ENCODE measurements at regions not wholly inside any gene's neighbourhood (a gene's known extent, or its start where the extent isn't known, plus 50 kb on each side); places are given as distances from the start of the nearest gene placed in this dataset.

- peaks cover 0 to 4% (median 0%) of the 10 kb centered on the region in 5 donors for H3K36me3 Mint-ChIP-seq
- ChIA-PET CTCF (no interaction called here), POLR2A (interaction anchor here (0.8 kb wide), 1 partner anchor 11 kb away, joined by 3 read pairs; no protein-coding TSS in a partner anchor)
- Histone ChIP-seq H3K27ac (ENCODE audit: low read depth, low read length) (no peak overlapping the region), H3K9me3 (ENCODE audit: control insufficient read depth in 2 of 3, low read length in 3 of 3) (no peaks in the 10 kb centered on the region), H3K4me1 (ENCODE audit: control insufficient read depth in 2 of 2, insufficient read depth in 2 of 2, low read length in 2 of 2) (no peaks in the 10 kb centered on the region), H3K36me3 (ENCODE audit: control insufficient read depth in 2 of 3, insufficient read depth in 3 of 3, low read length in 3 of 3) (no peaks in the 10 kb centered on the region), H3K4me3 (ENCODE audit: low read length) (no peak overlapping the region), H3K27me3 (ENCODE audit: control insufficient read depth in 2 of 2, insufficient read depth in 2 of 2, low read length in 2 of 2) (no peaks in the 10 kb centered on the region)
- H3K27me3 Mint-ChIP-seq = no peaks in the 10 kb centered on the region
- no peak for DNase-seq
- no peak overlapping the region for H3K27ac Mint-ChIP-seq
- no peak overlapping the region for H3K4me3 Mint-ChIP-seq
- peaks cover 0 to 3% (median 0%) of the 10 kb centered on the region in 7 donors for H3K4me1 Mint-ChIP-seq
- intact Hi-C loops (cut with micrococcal nuclease) = no loop called here
- H3K9me3 Mint-ChIP-seq = peaks cover 0 to 17% (median 5%) of the 10 kb centered on the region in 11 donors
- ATAC-seq = peak; percentile 79
These were observed 249.7 kb upstream of the TET2 start for GRCh38 chr4:104896660-104897645.

- H3K4me3 ChIP-seq (ENCODE audit: low read length) = no peak overlapping the region
- intact Hi-C loops (cut with micrococcal nuclease) = loop anchor here in 1 of 2 donors (10.0 kb wide), 1 partner anchor 65 kb away; no protein-coding TSS in a partner anchor
- H3K4me1 ChIP-seq (ENCODE audit: control insufficient read depth in 2 of 2, insufficient read depth in 2 of 2, low read length in 2 of 2) = no peaks in the 10 kb centered on the region
- H3K27me3 ChIP-seq (ENCODE audit: control insufficient read depth in 2 of 2, insufficient read depth in 2 of 2, low read length in 2 of 2) = no peaks in the 10 kb centered on the region
- H3K27ac Mint-ChIP-seq = no peak overlapping the region
- H3K9me3 ChIP-seq (ENCODE audit: control insufficient read depth in 2 of 3, low read length in 3 of 3) = no peaks in the 10 kb centered on the region
- ChIA-PET POLR2A (no interaction called here), CTCF (no interaction called here)
- no peak overlapping the region for H3K27ac ChIP-seq (ENCODE audit: low read depth, low read length)
- no peak for DNase-seq
- peaks cover 0 to 4% (median 0%) of the 10 kb centered on the region in 5 donors for H3K36me3 Mint-ChIP-seq
- no peaks in the 10 kb centered on the region for H3K36me3 ChIP-seq (ENCODE audit: control insufficient read depth in 2 of 3, insufficient read depth in 3 of 3, low read length in 3 of 3)
- H3K27me3 Mint-ChIP-seq = peaks cover 0 to 5% (median 0%) of the 10 kb centered on the region in 5 donors
- H3K4me3 Mint-ChIP-seq = no peak overlapping the region
- H3K9me3 Mint-ChIP-seq = peaks cover 0 to 9% (median 5%) of the 10 kb centered on the region in 11 donors
- ATAC-seq = no peak
- peaks cover 0 to 6% (median 0%) of the 10 kb centered on the region in 7 donors for H3K4me1 Mint-ChIP-seq
These were observed 246.8 kb upstream of the TET2 start for GRCh38 chr4:104899863-104900262.

GRCh38 chr4:104901438-104901837 is 245.2 kb upstream of the TET2 start:
- H3K4me1 ChIP-seq (ENCODE audit: control insufficient read depth in 2 of 2, insufficient read depth in 2 of 2, low read length in 2 of 2) = no peaks in the 10 kb centered on the region
- CTCF ChIA-PET = no interaction called here
- peak overlapping the region in 1 of 9 donors; percentile 2 for H3K27ac Mint-ChIP-seq

GRCh38 chr4:104901961-104902605 is 244.6 kb upstream of the TET2 start:
- H3K36me3 Mint-ChIP-seq = peaks cover 0 to 4% (median 0%) of the 10 kb centered on the region in 5 donors
- Histone ChIP-seq H3K27ac (ENCODE audit: low read depth, low read length) (no peak overlapping the region), H3K4me1 (ENCODE audit: control insufficient read depth in 2 of 2, insufficient read depth in 2 of 2, low read length in 2 of 2) (no peaks in the 10 kb centered on the region), H3K4me3 (ENCODE audit: low read length) (no peak overlapping the region), H3K9me3 (ENCODE audit: control insufficient read depth in 2 of 3, low read length in 3 of 3) (no peaks in the 10 kb centered on the region), H3K27me3 (ENCODE audit: control insufficient read depth in 2 of 2, insufficient read depth in 2 of 2, low read length in 2 of 2) (no peaks in the 10 kb centered on the region), H3K36me3 (ENCODE audit: control insufficient read depth in 2 of 3, insufficient read depth in 3 of 3, low read length in 3 of 3) (no peaks in the 10 kb centered on the region)
- ChIA-PET CTCF (no interaction called here), POLR2A (no interaction called here)
- peaks cover 0 to 5% (median 4%) of the 10 kb centered on the region in 5 donors for H3K27me3 Mint-ChIP-seq
- H3K4me1 Mint-ChIP-seq = peaks cover 0 to 6% (median 0%) of the 10 kb centered on the region in 7 donors
- H3K9me3 Mint-ChIP-seq = peaks cover 0 to 9% (median 5%) of the 10 kb centered on the region in 11 donors
- ATAC-seq (no peak), DNase-seq (no peak)
- no peak overlapping the region for H3K4me3 Mint-ChIP-seq
- peak overlapping the region in 1 of 9 donors; percentile 2 for H3K27ac Mint-ChIP-seq
- intact Hi-C loops (cut with micrococcal nuclease) = loop anchor here in 1 of 2 donors (10.0 kb wide), 1 partner anchor 63 kb away; no protein-coding TSS in a partner anchor

More at GRCh38 chr4:104901438-104901837, 245.2 kb upstream of the TET2 start:
- Histone ChIP-seq H3K4me3 (ENCODE audit: low read length) (no peak overlapping the region), H3K36me3 (ENCODE audit: control insufficient read depth in 2 of 3, insufficient read depth in 3 of 3, low read length in 3 of 3) (no peaks in the 10 kb centered on the region), H3K9me3 (ENCODE audit: control insufficient read depth in 2 of 3, low read length in 3 of 3) (no peaks in the 10 kb centered on the region), H3K27ac (ENCODE audit: low read depth, low read length) (no peak overlapping the region), H3K27me3 (ENCODE audit: control insufficient read depth in 2 of 2, insufficient read depth in 2 of 2, low read length in 2 of 2) (no peaks in the 10 kb centered on the region)
- peaks cover 0 to 5% (median 3%) of the 10 kb centered on the region in 5 donors for H3K27me3 Mint-ChIP-seq
- peaks cover 0 to 6% (median 0%) of the 10 kb centered on the region in 7 donors for H3K4me1 Mint-ChIP-seq
- intact Hi-C loops (cut with micrococcal nuclease) = loop anchor here in 1 of 2 donors (10.0 kb wide), 1 partner anchor 63 kb away; no protein-coding TSS in a partner anchor
- no peak for ATAC-seq
- no peak overlapping the region for H3K4me3 Mint-ChIP-seq
- POLR2A ChIA-PET = no interaction called here
- no peak for DNase-seq
- peaks cover 0 to 4% (median 0%) of the 10 kb centered on the region in 5 donors for H3K36me3 Mint-ChIP-seq
- H3K9me3 Mint-ChIP-seq = peaks cover 0 to 9% (median 5%) of the 10 kb centered on the region in 11 donors

- peaks cover 0 to 2% (median 0%) of the 10 kb centered on the region in 11 donors for H3K9me3 Mint-ChIP-seq
- Histone ChIP-seq H3K27me3 (ENCODE audit: control insufficient read depth in 2 of 2, insufficient read depth in 2 of 2, low read length in 2 of 2) (no peaks in the 10 kb centered on the region), H3K9me3 (ENCODE audit: control insufficient read depth in 2 of 3, low read length in 3 of 3) (no peaks in the 10 kb centered on the region), H3K27ac (ENCODE audit: low read depth, low read length) (no peak overlapping the region), H3K4me1 (ENCODE audit: control insufficient read depth in 2 of 2, insufficient read depth in 2 of 2, low read length in 2 of 2) (no peaks in the 10 kb centered on the region), H3K4me3 (ENCODE audit: low read length) (no peak overlapping the region), H3K36me3 (ENCODE audit: control insufficient read depth in 2 of 3, insufficient read depth in 3 of 3, low read length in 3 of 3) (no peaks in the 10 kb centered on the region)
- no peak for DNase-seq
- no peak for ATAC-seq
- H3K4me3 Mint-ChIP-seq = no peak overlapping the region
- intact Hi-C loops (cut with micrococcal nuclease) = loop anchor here in 1 of 2 donors (10.0 kb wide), 1 partner anchor 60 kb away; no protein-coding TSS in a partner anchor
- no peaks in the 10 kb centered on the region for H3K36me3 Mint-ChIP-seq
- CTCF ChIA-PET = no interaction called here
- H3K27me3 Mint-ChIP-seq = peaks cover 0 to 9% (median 4%) of the 10 kb centered on the region in 5 donors
- POLR2A ChIA-PET = no interaction called here
- H3K4me1 Mint-ChIP-seq = peaks cover 0 to 6% (median 0%) of the 10 kb centered on the region in 7 donors
- no peak overlapping the region for H3K27ac Mint-ChIP-seq
These were observed 241.6 kb upstream of the TET2 start for GRCh38 chr4:104905065-104905464.

- DNase-seq = no peak
- Mint-ChIP-seq H3K4me3 (no peak overlapping the region), H3K4me1 (peaks cover 0 to 6% (median 0%) of the 10 kb centered on the region in 7 donors), H3K36me3 (no peaks in the 10 kb centered on the region), H3K27me3 (peaks cover 0 to 9% (median 4%) of the 10 kb centered on the region in 5 donors), H3K27ac (no peak overlapping the region), H3K9me3 (peaks cover 0 to 2% (median 0%) of the 10 kb centered on the region in 11 donors)
- ChIA-PET POLR2A (no interaction called here), CTCF (no interaction called here)
- no peak overlapping the region for H3K4me3 ChIP-seq (ENCODE audit: low read length)
- intact Hi-C loops (cut with micrococcal nuclease) = loop anchor here in 1 of 2 donors (10.0 kb wide), 1 partner anchor 59 kb away; no protein-coding TSS in a partner anchor
- H3K9me3 ChIP-seq (ENCODE audit: control insufficient read depth in 2 of 3, low read length in 3 of 3) = no peaks in the 10 kb centered on the region
- no peak for ATAC-seq
- no peak overlapping the region for H3K27ac ChIP-seq (ENCODE audit: low read depth, low read length)
- H3K4me1 ChIP-seq (ENCODE audit: control insufficient read depth in 2 of 2, insufficient read depth in 2 of 2, low read length in 2 of 2) = no peaks in the 10 kb centered on the region
- no peaks in the 10 kb centered on the region for H3K36me3 ChIP-seq (ENCODE audit: control insufficient read depth in 2 of 3, insufficient read depth in 3 of 3, low read length in 3 of 3)
- no peaks in the 10 kb centered on the region for H3K27me3 ChIP-seq (ENCODE audit: control insufficient read depth in 2 of 2, insufficient read depth in 2 of 2, low read length in 2 of 2)
These were observed 241.1 kb upstream of the TET2 start for GRCh38 chr4:104905546-104905945.

All from naive thymus-derived CD4-positive, alpha-beta T cell (primary cell).